GM21390 (cell line): ENCODE measurements at regions not wholly inside any gene's neighbourhood (a gene's known extent, or its start where the extent isn't known, plus 50 kb on each side); places are given as distances from the start of the nearest gene placed in this dataset.
"Not testable (repeated sequence)": the region's sequence is repeated elsewhere in the genome, so short reads cannot be mapped to it uniquely, and the experiment has no call there.

ENCODE experiments used
- ATAC-seq: cut with Tn5 transposase; IDR thresholded peaks from one replicate; pipeline ENCODE4 v1.9.1; 2021; ENCODE audit not compliant: unreplicated experiment

GRCh38 chr10:78207216-78207615 lies 173.6 kb downstream of the RPS24 start:
- no peak for ATAC-seq

GRCh38 chr10:78207776-78208175 lies 174.1 kb downstream of the RPS24 start:
- ATAC-seq: no peak

- ATAC-seq: no peak
Measured at GRCh38 chr10:78209970-78210369, 176.3 kb downstream of the RPS24 start.

GRCh38 chr10:78210548-78210947 lies 176.9 kb downstream of the RPS24 start:
- no peak for ATAC-seq

GRCh38 chr10:78210976-78211375 lies 177.3 kb downstream of the RPS24 start:
- ATAC-seq: no peak

GRCh38 chr10:78211561-78212051 lies 177.9 kb downstream of the RPS24 start:
- ATAC-seq: no peak

GRCh38 chr10:78212060-78212785 lies 178.6 kb downstream of the RPS24 start:
- no peak for ATAC-seq

GRCh38 chr10:78212786-78213175 lies 179.1 kb downstream of the RPS24 start:
- ATAC-seq: no peak

GRCh38 chr10:78214955-78215354 lies 181.3 kb downstream of the RPS24 start:
- no peak for ATAC-seq

- no peak for ATAC-seq
Measured at GRCh38 chr10:78215645-78216044, 182.0 kb downstream of the RPS24 start.

GRCh38 chr10:78217336-78217735 lies 183.7 kb downstream of the RPS24 start:
- no peak for ATAC-seq

- ATAC-seq: no peak
Measured at GRCh38 chr10:78218798-78219490, 185.3 kb downstream of the RPS24 start.

- not testable (repeated sequence) for ATAC-seq
Measured at GRCh38 chr10:78219568-78219967, 185.9 kb downstream of the RPS24 start.

- no peak for ATAC-seq
Measured at GRCh38 chr10:78220781-78221180, 187.1 kb downstream of the RPS24 start.

GRCh38 chr10:78222096-78222790 lies 188.6 kb downstream of the RPS24 start:
- ATAC-seq: no peak

- ATAC-seq: no peak
Measured at GRCh38 chr10:78223088-78223487, 189.4 kb downstream of the RPS24 start.

GRCh38 chr10:78224602-78225001 lies 190.9 kb downstream of the RPS24 start:
- ATAC-seq: no peak

GRCh38 chr10:78225594-78225993 lies 191.9 kb downstream of the RPS24 start:
- no peak for ATAC-seq

- no peak for ATAC-seq
Measured at GRCh38 chr10:78229489-78229888, 195.8 kb downstream of the RPS24 start.

- no peak for ATAC-seq
Measured at GRCh38 chr10:78229950-78230675, 196.4 kb downstream of the RPS24 start.

GRCh38 chr10:78231327-78231726 lies 197.7 kb downstream of the RPS24 start:
- ATAC-seq: no peak
